LNCaP clone FGC (cell line): ENCODE measurements at regions not wholly inside any gene's neighbourhood (a gene's known extent, or its start where the extent isn't known, plus 50 kb on each side); places are given as distances from the start of the nearest gene placed in this dataset.
"Not testable (repeated sequence)": the region's sequence is repeated elsewhere in the genome, so short reads cannot be mapped to it uniquely, and the experiment has no call there.

Source experiments
- DNase-seq: peaks from one replicate; pipeline ENCODE4 v3.0.0-alpha.2; 2011; ENCODE audit warnings: low read depth
- H3K4me3 ChIP-seq: 2 replicates; pipeline ENCODE4 v1.5.1; 2011; ENCODE audit warnings: mild to moderate bottlenecking, low read depth, low read length, control low read depth
- TF ChIP-seq, protein P1 (sequence below): IDR thresholded peaks from 2 replicates; pipeline ENCODE4 v1.5.1; 2012; ENCODE audit warnings: mild to moderate bottlenecking; ENCODE audit not compliant: control insufficient read depth, insufficient read depth; ENCODE audit errors: extremely low read depth

DNA sequence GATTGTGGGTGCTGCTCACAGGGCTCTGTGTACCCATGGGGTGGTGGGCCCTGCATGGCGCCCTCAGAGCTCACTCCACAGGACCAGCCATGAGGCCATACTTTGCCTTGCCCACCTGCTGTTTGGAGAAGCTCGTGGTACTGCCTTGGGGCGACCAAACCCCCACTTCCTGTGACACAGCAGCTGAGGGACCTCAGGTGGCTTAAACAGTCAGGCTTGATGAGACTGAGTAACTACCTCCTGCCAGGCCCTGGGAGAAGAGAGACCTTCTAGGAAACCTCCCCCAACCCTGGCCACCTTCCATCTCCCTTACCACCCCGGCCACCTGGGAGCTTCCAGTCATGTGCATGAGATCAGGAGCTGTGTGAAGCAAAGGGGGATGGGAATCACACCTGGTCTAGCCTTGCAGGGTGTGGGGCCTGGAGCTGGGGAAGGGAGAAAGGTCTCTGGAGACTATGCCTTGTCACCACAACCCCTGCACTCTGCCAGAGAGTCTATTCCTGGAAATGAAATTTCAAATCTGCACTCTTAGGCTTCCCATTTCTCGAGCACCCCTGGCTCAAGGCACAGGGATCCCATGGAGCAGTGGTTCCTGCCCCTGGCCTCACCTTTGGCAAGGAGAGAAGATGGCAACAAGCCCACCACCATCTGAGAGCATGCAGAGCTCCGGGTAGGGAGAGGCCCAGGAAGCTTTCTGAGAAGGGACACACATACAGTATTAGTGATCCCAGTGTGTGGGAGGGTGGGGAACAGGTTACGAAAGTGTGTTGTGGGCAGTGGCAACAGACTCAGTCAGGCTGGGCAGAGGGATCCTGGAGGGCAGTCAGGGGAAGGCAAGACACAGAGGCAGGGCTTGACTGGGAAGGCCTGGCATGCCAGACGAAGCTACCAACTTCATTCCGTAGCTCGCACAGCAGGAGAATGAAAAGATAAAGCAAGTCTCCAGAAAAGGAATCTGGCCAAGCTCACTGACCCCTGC is 125.0 kb downstream of the URI1 start:
- DNase-seq: no peak
- no peak overlapping the region for H3K4me3 ChIP-seq
- TF ChIP-seq, protein P1, sequence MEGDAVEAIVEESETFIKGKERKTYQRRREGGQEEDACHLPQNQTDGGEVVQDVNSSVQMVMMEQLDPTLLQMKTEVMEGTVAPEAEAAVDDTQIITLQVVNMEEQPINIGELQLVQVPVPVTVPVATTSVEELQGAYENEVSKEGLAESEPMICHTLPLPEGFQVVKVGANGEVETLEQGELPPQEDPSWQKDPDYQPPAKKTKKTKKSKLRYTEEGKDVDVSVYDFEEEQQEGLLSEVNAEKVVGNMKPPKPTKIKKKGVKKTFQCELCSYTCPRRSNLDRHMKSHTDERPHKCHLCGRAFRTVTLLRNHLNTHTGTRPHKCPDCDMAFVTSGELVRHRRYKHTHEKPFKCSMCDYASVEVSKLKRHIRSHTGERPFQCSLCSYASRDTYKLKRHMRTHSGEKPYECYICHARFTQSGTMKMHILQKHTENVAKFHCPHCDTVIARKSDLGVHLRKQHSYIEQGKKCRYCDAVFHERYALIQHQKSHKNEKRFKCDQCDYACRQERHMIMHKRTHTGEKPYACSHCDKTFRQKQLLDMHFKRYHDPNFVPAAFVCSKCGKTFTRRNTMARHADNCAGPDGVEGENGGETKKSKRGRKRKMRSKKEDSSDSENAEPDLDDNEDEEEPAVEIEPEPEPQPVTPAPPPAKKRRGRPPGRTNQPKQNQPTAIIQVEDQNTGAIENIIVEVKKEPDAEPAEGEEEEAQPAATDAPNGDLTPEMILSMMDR: no peak

- H3K4me3 ChIP-seq, DNase-seq: not testable (repeated sequence)
These were observed 126.0 kb downstream of the URI1 start for GRCh38 chr19:30067956-30068506.

DNA sequence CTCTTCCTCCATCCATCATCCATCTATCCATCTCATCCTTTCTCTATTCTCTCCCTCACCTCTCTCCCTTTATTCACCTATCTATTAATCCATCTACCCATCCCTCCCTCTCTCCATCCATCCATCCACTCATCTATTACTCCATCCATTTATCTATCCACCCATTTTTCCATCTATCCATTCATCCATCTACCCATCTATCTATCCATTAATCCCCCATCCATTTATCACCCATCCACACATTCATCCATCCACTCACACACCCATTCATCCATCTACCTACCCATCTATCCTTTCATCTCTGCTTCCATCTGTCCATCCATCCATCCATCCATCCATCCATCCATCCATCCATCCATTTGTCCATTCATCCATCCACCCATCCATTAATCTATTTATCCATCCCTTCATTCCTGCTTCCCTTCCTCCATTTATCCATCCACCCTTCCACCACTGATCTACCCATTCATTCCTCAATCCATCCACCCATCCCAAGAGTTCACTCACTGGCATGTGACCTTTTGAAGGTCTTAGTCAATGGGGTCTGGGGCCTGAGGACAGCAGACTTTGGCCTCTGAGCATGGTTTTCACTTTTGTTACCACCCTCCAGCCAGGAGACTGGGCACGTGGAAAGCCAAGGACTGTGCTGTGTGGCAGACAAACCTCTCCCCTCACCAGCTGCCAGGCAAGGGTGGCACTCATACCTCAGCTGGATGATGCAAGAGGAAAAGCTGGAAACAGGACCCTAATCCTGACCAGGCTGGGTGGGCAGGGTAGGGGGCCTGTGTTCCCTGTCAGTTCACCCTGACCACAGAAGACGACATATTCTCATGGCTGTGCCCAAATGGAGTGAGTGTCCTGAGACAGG is 126.7 kb downstream of the URI1 start:
- H3K4me3 ChIP-seq: no peak overlapping the region
- DNase-seq: no peak
- TF ChIP-seq, protein P1: no peak

- TF ChIP-seq, protein P1: no peak
- no peak overlapping the region for H3K4me3 ChIP-seq
- DNase-seq: no peak
These were observed 127.6 kb downstream of the URI1 start for GRCh38 chr19:30069535-30070197.

DNA sequence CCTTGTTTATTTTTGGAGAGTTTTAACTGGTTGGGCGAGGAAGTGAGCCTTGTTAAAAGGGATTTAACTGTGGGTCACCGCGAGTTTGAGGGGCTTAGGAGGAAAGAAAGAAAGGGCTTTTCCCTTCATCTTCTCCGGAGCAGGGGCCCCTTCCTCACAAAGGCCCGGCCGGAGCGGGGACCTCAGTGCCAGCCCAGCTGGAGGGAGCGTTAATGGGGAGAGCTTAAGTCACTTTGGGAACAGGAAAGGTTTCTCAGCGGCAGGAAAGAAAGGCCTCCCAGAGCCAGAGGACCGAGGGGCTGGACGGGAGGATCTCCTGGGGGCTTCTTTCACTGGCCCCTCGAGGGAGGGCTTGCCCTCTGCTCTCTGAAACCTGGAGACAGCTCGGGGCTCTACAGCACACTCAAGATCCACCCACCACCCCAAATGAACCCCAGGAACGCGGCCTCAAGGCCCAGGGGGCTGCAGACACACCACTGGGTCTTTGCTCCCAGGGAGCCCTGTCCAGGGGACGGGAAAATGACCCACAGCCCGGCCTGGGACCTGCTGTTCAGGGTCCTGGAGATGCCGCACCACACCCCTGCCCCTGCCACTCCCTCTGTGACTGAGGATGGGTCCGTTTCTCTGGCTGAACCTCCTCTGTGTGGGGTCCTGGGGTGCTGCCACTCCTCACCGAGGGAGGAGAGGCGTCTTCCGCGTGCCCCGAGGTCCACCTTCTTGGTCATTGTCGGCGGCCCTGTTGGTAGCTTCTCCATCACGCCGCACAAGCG is 128.3 kb downstream of the URI1 start:
- TF ChIP-seq, protein P1: no peak
- no peak for DNase-seq

GRCh38 chr19:30070968-30071632 is 129.1 kb downstream of the URI1 start:
- H3K4me3 ChIP-seq: no peak overlapping the region
- TF ChIP-seq, protein P1: no peak
- no peak for DNase-seq

More for the DNA sequence above, 128.3 kb downstream of the URI1 start:
- no peak overlapping the region for H3K4me3 ChIP-seq
